CMK (cell line): ENCODE measurements at regions not wholly inside any gene's neighbourhood (a gene's known extent, or its start where the extent isn't known, plus 50 kb on each side); places are given as distances from the start of the nearest gene placed in this dataset.

Experiments
- DNase-seq: peaks from one replicate; pipeline ENCODE4 v3.0.0-alpha.2; 2010; ENCODE audit warnings: low read depth

- no peak for DNase-seq
Measured at GRCh38 chr4:125517831-125518230, 203.1 kb downstream of the FAT4 start.

GRCh38 chr4:125518281-125518680, 203.5 kb downstream of the FAT4 start:
- no peak for DNase-seq

GRCh38 chr4:125519371-125520146, 204.8 kb downstream of the FAT4 start:
- no peak for DNase-seq

- no peak for DNase-seq
Measured at GRCh38 chr4:125520258-125520990, 205.7 kb downstream of the FAT4 start.

GRCh38 chr4:125522588-125522987, 207.8 kb downstream of the FAT4 start:
- no peak for DNase-seq

- no peak for DNase-seq
Measured at GRCh38 chr4:125522992-125523391, 208.2 kb downstream of the FAT4 start.

GRCh38 chr4:125526420-125526819, 211.7 kb downstream of the FAT4 start:
- DNase-seq = no peak

- DNase-seq = no peak
Measured at GRCh38 chr4:125527681-125528080, 212.9 kb downstream of the FAT4 start.

- DNase-seq = no peak
Measured at GRCh38 chr4:125529071-125529470, 214.3 kb downstream of the FAT4 start.

GRCh38 chr4:125538670-125539069, 223.9 kb downstream of the FAT4 start:
- DNase-seq = no peak

GRCh38 chr4:125539691-125540090, 224.9 kb downstream of the FAT4 start:
- DNase-seq = no peak

- no peak for DNase-seq
Measured at GRCh38 chr4:125541836-125542385, 227.2 kb downstream of the FAT4 start.

- DNase-seq = no peak
Measured at GRCh38 chr4:125546272-125546671, 231.5 kb downstream of the FAT4 start.

- no peak for DNase-seq
Measured at GRCh38 chr4:125547836-125548235, 233.1 kb downstream of the FAT4 start.

GRCh38 chr4:125550769-125551168, 236.0 kb downstream of the FAT4 start:
- DNase-seq = no peak

GRCh38 chr4:125551466-125551865, 236.7 kb downstream of the FAT4 start:
- DNase-seq = no peak

GRCh38 chr4:125551967-125552366, 237.2 kb downstream of the FAT4 start:
- DNase-seq = no peak

GRCh38 chr4:125572601-125573000, 257.8 kb downstream of the FAT4 start:
- no peak for DNase-seq

- DNase-seq = no peak
Measured at GRCh38 chr4:125573368-125573767, 258.6 kb downstream of the FAT4 start.

GRCh38 chr4:125573786-125574185, 259.0 kb downstream of the FAT4 start:
- DNase-seq = no peak

- no peak for DNase-seq
Measured at GRCh38 chr4:125582302-125582701, 267.5 kb downstream of the FAT4 start.

GRCh38 chr4:125590158-125590557, 275.4 kb downstream of the FAT4 start:
- no peak for DNase-seq

GRCh38 chr4:125591290-125591689, 276.5 kb downstream of the FAT4 start:
- DNase-seq = no peak
